ENCODE measurements at regions not wholly inside any gene's neighbourhood (a gene's known extent, or its start where the extent isn't known, plus 50 kb on each side); places are given as distances from the start of the nearest gene placed in this dataset.
A peak's percentile ranks its signal among the peaks of the same experiment; 100 is the strongest.

DNA sequence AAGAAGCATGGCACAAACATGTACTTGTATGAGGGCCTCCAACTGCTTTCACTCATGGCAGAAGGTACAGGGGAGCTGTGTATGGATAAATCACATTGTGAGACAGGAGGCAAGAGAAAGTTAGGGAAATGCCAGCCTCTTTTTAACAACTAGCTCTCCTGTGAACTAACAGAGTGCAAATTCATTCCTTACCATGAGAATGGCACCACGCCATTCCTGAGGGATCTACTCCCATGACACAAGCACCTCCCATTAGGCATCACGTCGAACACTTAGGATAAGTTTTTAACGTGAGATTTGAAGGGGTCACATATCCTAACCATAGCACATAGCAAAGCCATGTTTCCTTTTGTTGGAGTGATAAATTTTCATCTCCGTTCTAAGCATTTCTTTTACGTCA, 747.2 kb upstream of the CHD1 start:
- H2BK5ac ChIP-seq (ENCODE audit: low read depth, low read length): no peak overlapping the region
- ChIA-PET CTCF (ENCODE audit: partially characterized antibody) (no interaction called here), POLR2A (ENCODE audit: partially characterized antibody) (no interaction called here)
- no peak overlapping the region for H3K4ac ChIP-seq (replicated peaks; ENCODE audit: insufficient read length, low read depth, low read length)
- no peaks in the 10 kb centered on the region for H3K36me3 ChIP-seq (ENCODE audit: control insufficient read depth in 2 of 4, insufficient read depth in 4 of 4, low read length in 3 of 4)
- H3K14ac ChIP-seq (ENCODE audit: insufficient read length): no peak overlapping the region
- H2AFZ ChIP-seq (ENCODE audit: low read length): peak overlapping the region; percentile 73; the same call in 1 of the 2 replicates
- H3K23ac ChIP-seq (ENCODE audit: insufficient read length): no peak overlapping the region
- H3K9ac ChIP-seq (replicated peaks in 1 of 4; ENCODE audit: extremely low read depth in 1 of 4, low read depth in 3 of 4, low read length in 3 of 4): no peak overlapping the region
- H3K79me2 ChIP-seq (ENCODE audit: control insufficient read depth in 1 of 2, insufficient read depth in 2 of 2, low read length in 2 of 2): no peaks in the 10 kb centered on the region
- TF ChIP-seq RNF2 (IDR thresholded peaks at IDR 0.05; ENCODE audit: borderline replicate concordance, low read depth, low read length, missing control alignments, poor library complexity, severe bottlenecking): no peak
- no peak for TF ChIP-seq FOSL1 (IDR thresholded peaks at IDR 0.05; ENCODE audit: insufficient read depth, low read depth, low read length)
- TF ChIP-seq, protein P1, sequence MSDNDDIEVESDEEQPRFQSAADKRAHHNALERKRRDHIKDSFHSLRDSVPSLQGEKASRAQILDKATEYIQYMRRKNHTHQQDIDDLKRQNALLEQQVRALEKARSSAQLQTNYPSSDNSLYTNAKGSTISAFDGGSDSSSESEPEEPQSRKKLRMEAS (IDR thresholded peaks at IDR 0.05): no peak
- TF ChIP-seq GTF2F1 (IDR thresholded peaks at IDR 0.05; ENCODE audit: borderline replicate concordance, low read depth, low read length): no peak
- TF ChIP-seq BCL11A (IDR thresholded peaks at IDR 0.05; ENCODE audit: low read depth in 2 of 2, low read length in 2 of 2): no peak
- TF ChIP-seq POLR2A (IDR thresholded peaks at IDR 0.05; ENCODE audit: control extremely low read depth in 1 of 2, low read depth in 2 of 2, low read length in 2 of 2): no peak
- no peak for TF ChIP-seq SP1 (IDR thresholded peaks at IDR 0.05; ENCODE audit: low read depth, low read length)
- TF ChIP-seq POU5F1 (IDR thresholded peaks at IDR 0.05; ENCODE audit: low read depth, low read length): no peak
- H3K23me2 ChIP-seq (ENCODE audit: low read depth, low read length): no peaks in the 10 kb centered on the region
- H4K91ac ChIP-seq (replicated peaks; ENCODE audit: insufficient read length, low read length): no peak overlapping the region
- no peak overlapping the region for H4K8ac ChIP-seq (ENCODE audit: extremely low read depth, insufficient read depth, low read length)
- no peaks in the 10 kb centered on the region for H3K27me3 ChIP-seq (replicated peaks in 1 of 4; ENCODE audit: control insufficient read depth in 3 of 4, extremely low read depth in 1 of 4, insufficient read depth in 3 of 4, low read length in 3 of 4)
- H3K56ac ChIP-seq (replicated peaks; ENCODE audit: insufficient read length, low read depth, low read length): no peak overlapping the region
- no peak overlapping the region for H2AK5ac ChIP-seq (ENCODE audit: low read depth, low read length)
- FAIRE-seq (no peak), DNase-seq (ENCODE audit: low read depth in 1 of 2, low spot score in 2 of 2) (no peak)
- no peaks in the 10 kb centered on the region for H3K9me3 ChIP-seq (ENCODE audit: insufficient read depth in 2 of 2, low read depth in 1 of 2, low read length in 1 of 2)
- no peak overlapping the region for H2BK120ac ChIP-seq (replicated peaks; ENCODE audit: low read depth, low read length)
- no peak overlapping the region for H3K27ac ChIP-seq (ENCODE audit: low read depth, low read length)
- no peak overlapping the region for H2BK15ac ChIP-seq (ENCODE audit: low read length)
- no peak overlapping the region for H3K18ac ChIP-seq (ENCODE audit: extremely low read depth, low read length)
- H2BK20ac ChIP-seq (ENCODE audit: low read length): no peak overlapping the region
- H4K20me1 ChIP-seq (replicated peaks in 1 of 2; ENCODE audit: control insufficient read depth in 1 of 2, insufficient read depth in 2 of 2, low read length in 2 of 2): no peaks in the 10 kb centered on the region
- H2BK12ac ChIP-seq (ENCODE audit: low read depth, low read length): no peak overlapping the region
- H3K4me3 ChIP-seq (ENCODE audit: extremely low read depth in 1 of 4, insufficient read depth in 2 of 4, low read depth in 3 of 4, low read length in 4 of 4): no peak overlapping the region
- peak overlapping the region; percentile 32 to 42; a peak in 2 of 4 replicates for H3K4me2 ChIP-seq (ENCODE audit: insufficient read depth in 1 of 2, low read depth in 2 of 2, low read length in 2 of 2)
- H3K79me1 ChIP-seq (ENCODE audit: low read depth, low read length): no peaks in the 10 kb centered on the region
- no peak overlapping the region for H4K5ac ChIP-seq (ENCODE audit: insufficient read length, low read depth, low read length)
- H3K4me1 ChIP-seq (replicated peaks in 1 of 4; ENCODE audit: control insufficient read depth in 3 of 4, insufficient read depth in 4 of 4, low read length in 3 of 4): peaks cover 0 to 4% (median 2%) of the 10 kb centered on the region in 4 experiments; a peak in 2 of 7 replicates
- WGBS, 2 experiments (ENCODE audit: extremely low coverage in 1 of 2, insufficient coverage in 1 of 2, insufficient read length in 1 of 2, insufficient replicate concordance in 2 of 2, low coverage in 1 of 2, low lambda C conversion rate in 2 of 2, missing lambda C conversion rate in 1 of 2): 57% methylated on average over 6 of the region's 6 CpGs; no CpG with 5 or more reads in 1 of the 2 experiments

Measured in H1 (cell line).